Stimulated activated CD8-positive, alpha-beta memory T cell treated with anti-CD3 and anti-CD28 coated beads, Interleukin-7, amount 100 ng/mL, for 48 hours (primary cell): ENCODE measurements at regions not wholly inside any gene's neighbourhood (a gene's known extent, or its start where the extent isn't known, plus 50 kb on each side); places are given as distances from the start of the nearest gene placed in this dataset.

ENCODE experiments used
- DNase-seq, 2 donors: peaks; one replicate each; pipeline ENCODE4 v3.0.0-alpha.2; 2020; ENCODE audit warnings: low read depth in 1 of 2; ENCODE audit errors: extremely low read depth in 1 of 2

DNA sequence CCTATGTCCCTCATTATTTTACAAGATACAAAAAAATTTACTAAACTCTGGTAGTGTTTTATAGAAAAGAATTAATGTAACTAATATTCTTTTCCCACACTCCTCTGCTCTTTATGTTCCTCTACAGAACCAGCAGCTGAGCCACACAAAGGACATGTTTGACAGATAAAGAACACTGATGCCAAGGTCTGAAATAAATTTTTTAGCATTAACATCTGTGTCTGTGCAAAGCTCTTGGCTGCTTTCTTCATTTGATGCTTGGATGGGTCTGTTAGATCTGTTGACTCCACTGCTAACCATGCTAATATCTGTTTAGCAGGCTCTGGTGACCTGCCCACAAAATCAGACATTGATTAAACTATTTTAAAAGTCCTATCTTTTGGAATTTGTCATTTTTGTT lies 2363.8 kb downstream of the PCDH9 start:
- DNase-seq = no peak

GRCh38 chr13:64855506-64855905 lies 2374.6 kb downstream of the PCDH9 start:
- no peak for DNase-seq

DNA sequence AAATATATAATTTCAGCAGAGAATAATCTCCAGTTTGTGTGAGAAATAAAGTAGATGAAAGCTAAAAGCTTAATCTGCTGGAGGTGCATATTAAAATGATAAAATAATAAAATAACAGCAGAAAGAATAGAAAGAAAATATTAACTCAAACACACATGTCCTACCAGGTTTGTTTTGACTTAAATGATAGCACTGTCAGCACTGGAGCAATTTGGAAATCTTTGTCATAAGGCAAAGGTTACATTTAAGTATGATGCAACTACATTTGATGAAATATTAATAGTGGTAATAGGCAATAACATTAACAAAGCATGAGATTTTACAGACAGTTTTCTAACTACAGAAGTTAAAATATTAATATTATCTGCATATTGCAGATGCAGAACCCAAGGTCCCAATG lies 2380.1 kb downstream of the PCDH9 start:
- DNase-seq = no peak

DNA sequence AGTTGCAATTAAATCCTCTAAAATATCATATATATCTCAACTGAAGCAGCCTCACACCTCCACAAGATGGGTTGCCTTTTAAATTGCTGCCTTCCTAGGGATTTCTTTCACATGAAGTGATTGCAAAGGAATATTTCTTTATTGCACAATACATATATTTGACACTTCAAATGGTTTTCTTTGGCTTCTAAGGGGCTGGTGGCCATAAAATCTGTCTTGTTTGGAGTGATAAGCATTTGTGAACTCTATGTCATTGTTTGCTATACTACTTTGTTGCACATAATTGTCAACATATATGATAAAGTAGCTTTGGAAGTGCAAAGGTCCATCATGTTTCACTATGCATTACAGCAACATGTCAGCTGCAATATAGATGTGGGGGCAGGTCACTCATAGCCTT lies 2380.9 kb downstream of the PCDH9 start:
- no peak for DNase-seq

- DNase-seq = no peak
These were observed 2382.4 kb downstream of the PCDH9 start for GRCh38 chr13:64847767-64848166.

DNA sequence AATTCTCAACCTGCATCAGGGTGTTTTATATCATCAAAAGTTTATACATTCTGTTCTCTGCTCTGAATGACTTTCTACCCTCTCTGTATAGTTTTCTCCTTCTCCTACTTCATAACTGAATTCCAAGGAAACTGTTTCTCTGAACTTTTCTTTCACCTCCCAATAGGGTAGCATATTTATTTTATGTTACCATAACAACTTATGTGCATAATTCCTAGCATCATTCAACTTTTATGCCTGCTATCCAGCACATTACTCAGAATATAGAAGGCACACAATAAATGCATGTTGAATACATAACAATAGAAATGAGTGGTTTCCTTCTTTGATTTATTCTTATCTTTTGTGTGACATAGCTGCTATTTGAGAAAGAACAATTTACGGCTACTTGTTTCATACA lies 2385.0 kb downstream of the PCDH9 start:
- no peak for DNase-seq

DNA sequence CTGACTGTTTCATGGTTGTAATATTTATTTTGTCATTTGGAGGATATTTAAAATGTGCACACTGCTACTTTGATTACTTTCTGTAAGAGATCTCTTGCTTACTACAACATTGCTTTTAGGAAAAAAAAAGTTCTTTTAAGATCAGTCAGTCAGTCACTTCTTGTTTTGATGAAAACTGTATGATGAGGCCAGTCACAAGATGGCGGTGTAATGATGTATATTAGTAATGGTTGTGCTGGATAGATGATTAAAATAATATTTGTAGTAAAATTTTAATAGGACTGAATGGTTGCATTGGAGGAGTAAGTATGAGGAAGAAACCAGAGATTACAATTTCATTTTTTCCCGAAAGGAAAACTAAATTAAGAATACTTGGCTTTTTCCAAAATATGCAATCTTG lies 2411.1 kb downstream of the PCDH9 start:
- DNase-seq = no peak

- DNase-seq = no peak
These were observed 2412.4 kb downstream of the PCDH9 start for GRCh38 chr13:64817691-64818090.

- DNase-seq = no peak
These were observed 2419.4 kb downstream of the PCDH9 start for GRCh38 chr13:64810750-64811149.

- DNase-seq = no peak
These were observed 2421.4 kb downstream of the PCDH9 start for GRCh38 chr13:64808704-64809103.

DNA sequence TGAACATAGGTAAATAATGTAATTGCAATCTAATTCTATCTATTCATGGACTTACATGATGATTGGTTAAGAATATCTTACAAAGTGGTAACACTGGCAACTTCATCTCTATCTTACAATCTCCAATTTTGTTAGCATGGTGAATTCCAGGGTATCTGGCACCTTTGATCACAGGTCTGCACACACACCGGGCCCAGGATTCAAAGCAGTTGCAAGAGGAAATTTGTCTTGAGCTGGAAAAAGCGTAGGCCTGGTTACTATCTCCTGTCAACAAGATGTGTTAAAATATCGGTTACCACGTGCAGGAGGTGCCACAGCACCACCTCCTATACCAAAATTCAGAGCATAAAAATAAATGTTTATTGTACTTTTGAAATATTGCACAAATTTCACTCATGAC lies 2428.4 kb downstream of the PCDH9 start:
- no peak for DNase-seq

- no peak for DNase-seq
These were observed 2431.7 kb downstream of the PCDH9 start for GRCh38 chr13:64798422-64798821.

DNA sequence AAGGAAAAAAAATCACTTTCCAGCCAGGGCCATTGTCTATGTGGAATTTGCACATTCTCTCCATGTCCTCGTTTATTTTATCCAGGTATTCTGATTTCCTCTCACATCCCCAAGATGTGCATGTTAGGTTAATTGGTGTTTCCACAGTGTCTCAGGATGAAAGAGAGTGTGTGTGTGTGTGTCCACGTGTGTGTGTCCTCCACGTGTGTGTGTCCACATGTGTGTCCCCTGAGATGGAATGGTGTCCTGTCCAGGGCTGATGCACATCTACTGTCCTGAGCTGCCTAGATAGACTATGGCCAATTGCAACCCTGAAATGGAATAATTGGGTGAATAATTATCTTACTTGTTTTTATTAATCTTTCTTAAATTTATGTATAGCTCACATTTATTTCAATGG lies 2436.5 kb downstream of the PCDH9 start:
- DNase-seq = no peak

- DNase-seq = no peak
These were observed 2437.0 kb downstream of the PCDH9 start for GRCh38 chr13:64793131-64793530.

- no peak for DNase-seq
These were observed 2438.8 kb downstream of the PCDH9 start for GRCh38 chr13:64791373-64791772.

- no peak for DNase-seq
These were observed 2447.7 kb downstream of the PCDH9 start for GRCh38 chr13:64782466-64782865.

GRCh38 chr13:64778002-64778401 lies 2452.1 kb downstream of the PCDH9 start:
- no peak for DNase-seq

- no peak for DNase-seq
These were observed 2455.2 kb downstream of the PCDH9 start for GRCh38 chr13:64774915-64775314.

DNA sequence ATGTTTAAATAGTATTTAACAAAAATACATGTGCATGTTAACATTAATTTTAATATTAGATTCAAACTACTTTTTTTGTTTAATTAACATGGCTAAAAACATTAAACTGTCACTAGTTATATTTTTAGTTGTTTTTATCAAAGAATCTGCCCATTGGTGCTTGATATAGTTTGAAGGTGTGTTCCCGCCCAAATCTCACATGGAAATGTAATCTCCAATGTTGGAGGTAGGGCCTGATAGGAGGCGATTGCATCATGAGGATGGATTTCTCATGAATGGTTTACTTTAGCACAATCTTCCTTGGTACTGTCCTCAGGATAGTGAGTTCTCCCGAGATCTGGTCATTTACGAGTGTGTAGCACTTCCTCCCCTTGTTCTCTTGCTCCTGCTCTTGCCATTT lies 2459.4 kb downstream of the PCDH9 start:
- no peak for DNase-seq

- DNase-seq = no peak
These were observed 2463.1 kb downstream of the PCDH9 start for GRCh38 chr13:64767054-64767453.

DNA sequence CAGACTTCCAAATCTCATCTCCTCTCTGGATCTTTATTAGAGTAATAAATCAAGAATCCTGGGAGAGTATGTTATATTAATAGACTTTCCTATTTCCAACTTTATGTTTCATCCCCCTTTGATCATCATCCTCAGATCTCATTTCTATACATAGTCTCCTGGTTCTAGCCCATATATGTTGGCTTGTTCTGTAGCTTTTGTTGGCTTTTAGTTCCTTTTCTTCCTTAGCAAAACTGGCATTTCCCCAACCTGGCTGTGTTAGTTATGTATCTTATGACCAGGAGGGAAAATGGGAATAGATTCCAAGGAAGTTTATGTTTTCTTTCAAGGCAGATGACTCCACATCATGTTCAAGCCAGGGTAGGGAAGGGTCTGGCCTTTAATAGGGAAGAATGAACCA lies 2464.5 kb downstream of the PCDH9 start:
- no peak for DNase-seq

GRCh38 chr13:64758521-64759244 lies 2471.5 kb downstream of the PCDH9 start:
- DNase-seq = no peak

DNA sequence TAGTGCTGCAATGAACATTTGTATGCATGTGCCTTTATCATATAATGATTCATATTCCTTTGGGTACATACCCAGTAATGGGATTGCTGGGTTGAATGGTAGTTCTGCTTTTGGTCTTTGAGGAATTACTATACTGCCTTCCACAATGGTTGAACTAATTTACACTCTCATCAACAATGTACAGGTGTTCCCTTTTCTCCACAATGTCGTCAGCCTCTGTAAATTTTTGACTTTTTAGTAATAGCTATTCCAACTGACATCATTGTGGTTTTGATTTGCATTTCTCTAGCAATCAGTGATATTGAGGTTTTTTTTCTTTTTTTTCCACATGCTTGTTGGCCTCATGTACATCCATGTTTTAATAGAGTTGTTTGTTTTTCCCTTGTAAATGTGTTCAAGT lies 2473.5 kb downstream of the PCDH9 start:
- no peak for DNase-seq
